ENCODE measurements at regions not wholly inside any gene's neighbourhood (a gene's known extent, or its start where the extent isn't known, plus 50 kb on each side); places are given as distances from the start of the nearest gene placed in this dataset.

- TF ChIP-seq CTCF (conservative IDR thresholded peaks at IDR 0.05; ENCODE audit: low read depth, low read length) (no peak), EZH2 (IDR thresholded peaks at IDR 0.05; ENCODE audit: borderline replicate concordance, low read depth, low read length, poor library complexity, severe bottlenecking) (no peak)
These were observed 586.2 kb upstream of the PTGER4 start for GRCh38 chr5:40093550-40093949.

Data from A673 (cell line).